DMS153 treated with DMSO at 0.1 percent for 48 hours (cell line): ENCODE measurements at regions not wholly inside any gene's neighbourhood (a gene's known extent, or its start where the extent isn't known, plus 50 kb on each side); places are given as distances from the start of the nearest gene placed in this dataset.
A peak's percentile ranks its signal among the peaks of the same experiment; 100 is the strongest.

ENCODE experiments used
- DNase-seq: peaks from one replicate; lab custom pipeline; 2025; ENCODE audit not compliant: unreplicated experiment; lab: John Stamatoyannopoulos, UW

DNA sequence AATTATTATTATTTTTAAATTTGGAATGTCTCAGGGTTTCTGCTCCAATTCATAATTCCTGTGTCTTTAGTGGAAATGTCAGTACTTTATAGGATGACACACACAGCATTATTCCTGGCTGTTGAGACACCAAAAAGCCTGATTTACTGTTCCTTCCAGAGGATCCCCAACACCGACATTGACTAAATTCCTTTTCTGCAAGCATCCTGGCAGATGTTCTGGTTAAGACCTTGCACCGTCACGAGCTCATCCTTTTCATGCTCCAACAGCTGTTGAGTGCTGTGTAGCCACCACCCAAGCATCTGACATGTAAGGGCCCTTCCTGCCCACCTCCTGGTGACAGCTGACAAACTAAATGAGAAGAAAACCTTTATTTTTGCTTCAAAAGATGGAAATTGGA, 284.3 kb upstream of the SULF2 start:
- no peak for DNase-seq

GRCh38 chr20:48066851-48067250, 281.6 kb upstream of the SULF2 start:
- DNase-seq = no peak

- no peak for DNase-seq
These were observed 281.0 kb upstream of the SULF2 start for GRCh38 chr20:48066246-48066645.

- no peak for DNase-seq
These were observed 280.6 kb upstream of the SULF2 start for GRCh38 chr20:48065833-48066232.

DNA sequence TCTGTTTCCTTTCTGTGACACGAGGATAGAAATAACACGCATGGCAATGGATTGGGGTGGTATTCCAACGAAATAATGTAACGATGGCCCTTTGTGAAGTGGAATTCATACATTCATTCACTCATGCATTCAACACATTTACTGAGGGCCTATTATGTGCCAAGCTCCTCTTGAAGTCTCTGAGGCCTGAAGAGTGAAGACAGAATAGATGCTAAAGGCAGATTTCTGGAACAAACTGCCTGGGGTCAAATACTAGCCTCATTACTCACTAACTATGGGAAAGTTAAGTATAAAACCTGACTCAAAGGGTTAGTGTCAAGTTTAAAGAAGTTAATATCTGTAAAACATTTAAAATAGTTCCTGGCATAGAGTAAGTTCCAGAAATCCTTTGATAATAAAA, 279.6 kb upstream of the SULF2 start:
- no peak for DNase-seq

GRCh38 chr20:48060841-48061720, 275.8 kb upstream of the SULF2 start:
- DNase-seq = no peak

- no peak for DNase-seq
These were observed 273.6 kb upstream of the SULF2 start for GRCh38 chr20:48058611-48059559.

DNA sequence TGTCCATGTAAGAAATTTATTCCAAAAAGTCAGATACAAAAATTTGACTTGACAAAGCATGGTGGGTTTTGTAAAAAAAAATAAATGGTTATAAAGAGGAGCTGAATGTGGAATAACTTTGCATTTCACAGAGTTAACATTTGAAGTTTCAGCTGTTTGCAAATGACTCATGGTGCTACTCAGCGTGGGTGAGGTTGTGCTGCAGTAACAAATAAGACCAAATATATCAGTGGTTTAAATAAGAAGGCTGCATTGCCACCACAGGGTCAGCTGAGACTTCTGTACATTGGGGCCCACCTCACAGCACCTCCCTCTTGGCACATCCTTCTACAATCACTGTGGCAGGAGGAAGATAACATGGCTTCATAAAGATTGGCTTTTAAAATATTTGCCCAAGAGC, 272.5 kb upstream of the SULF2 start:
- DNase-seq = no peak

DNA sequence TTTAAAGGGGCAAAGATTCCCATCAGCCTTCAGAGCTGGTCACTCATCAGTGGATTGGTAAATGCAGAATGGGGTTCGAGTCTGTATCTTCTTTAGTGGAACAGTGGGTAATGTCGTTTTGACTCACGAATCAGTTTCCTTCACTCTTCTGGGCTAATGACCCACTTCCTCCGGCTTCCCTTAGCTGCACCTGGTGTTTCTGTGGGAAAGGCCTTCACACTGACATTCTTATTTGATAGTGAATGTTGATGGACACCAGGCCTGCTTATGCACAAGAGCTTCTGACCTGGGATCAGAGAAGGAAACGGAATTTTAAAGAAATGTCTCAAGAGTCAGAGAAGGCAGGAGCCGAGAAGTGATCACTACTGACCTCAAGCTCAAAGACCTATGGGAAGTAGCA, 272.0 kb upstream of the SULF2 start:
- DNase-seq = no peak

GRCh38 chr20:48056218-48056617, 270.9 kb upstream of the SULF2 start:
- DNase-seq = no peak

DNA sequence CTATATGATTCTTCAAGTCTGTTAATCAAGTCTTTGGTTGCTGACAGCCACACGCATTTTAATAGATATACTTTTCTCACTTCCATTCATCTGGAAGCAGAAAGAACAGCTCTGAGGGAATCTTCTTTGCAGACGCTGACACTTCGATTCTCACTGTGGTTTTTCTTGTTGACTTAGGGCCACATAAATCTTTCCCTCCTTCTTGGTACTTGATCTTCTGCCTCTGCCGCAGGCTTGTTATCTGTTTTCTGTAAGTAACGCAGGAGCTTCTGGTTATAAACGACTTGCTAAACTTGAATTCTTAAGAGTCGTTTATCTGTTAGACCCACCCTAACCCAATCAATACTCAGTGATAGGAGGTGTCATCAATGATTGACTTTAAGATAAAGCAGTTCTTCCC, 268.8 kb upstream of the SULF2 start:
- DNase-seq = no peak

DNA sequence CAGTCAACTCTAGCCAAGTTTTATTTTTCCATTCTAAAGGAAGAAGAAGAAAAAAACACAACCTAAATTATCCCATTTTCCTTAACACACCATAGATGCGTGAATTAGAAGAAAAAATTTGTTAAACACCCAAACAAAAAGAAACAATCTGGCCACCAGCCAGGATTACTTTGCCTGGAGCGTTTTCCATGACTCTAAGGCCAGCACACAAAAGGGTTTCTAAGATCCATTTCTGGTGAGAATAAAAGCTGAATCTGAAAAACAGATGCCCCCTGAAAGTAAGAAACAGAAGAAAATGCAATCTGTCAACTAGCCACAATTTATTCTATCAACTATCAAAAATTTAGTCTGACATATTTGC, 267.2 kb upstream of the SULF2 start:
- DNase-seq = no peak

- peak; percentile 19 for DNase-seq
These were observed 266.7 kb upstream of the SULF2 start for GRCh38 chr20:48051794-48052474.

- DNase-seq = no peak
These were observed 264.4 kb upstream of the SULF2 start for GRCh38 chr20:48049641-48050040.

DNA sequence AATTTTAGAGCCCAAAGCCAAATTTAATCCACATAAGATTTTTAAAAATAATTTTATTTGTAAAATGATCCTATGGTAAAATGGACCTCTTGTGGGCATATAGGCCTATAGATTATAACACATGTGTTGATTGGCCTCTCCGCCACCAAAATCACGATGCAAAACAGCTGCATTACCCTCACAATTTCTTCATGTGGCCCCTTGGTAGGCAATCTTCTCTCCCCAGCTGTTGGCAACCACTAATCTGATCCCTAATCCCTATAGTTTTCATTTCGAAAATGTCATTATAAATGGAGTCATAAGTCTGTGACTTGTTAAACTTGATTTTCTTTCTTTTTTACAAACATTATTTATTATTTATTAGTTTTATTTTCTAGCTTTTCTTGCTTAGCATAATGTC, 263.9 kb upstream of the SULF2 start:
- DNase-seq = no peak

DNA sequence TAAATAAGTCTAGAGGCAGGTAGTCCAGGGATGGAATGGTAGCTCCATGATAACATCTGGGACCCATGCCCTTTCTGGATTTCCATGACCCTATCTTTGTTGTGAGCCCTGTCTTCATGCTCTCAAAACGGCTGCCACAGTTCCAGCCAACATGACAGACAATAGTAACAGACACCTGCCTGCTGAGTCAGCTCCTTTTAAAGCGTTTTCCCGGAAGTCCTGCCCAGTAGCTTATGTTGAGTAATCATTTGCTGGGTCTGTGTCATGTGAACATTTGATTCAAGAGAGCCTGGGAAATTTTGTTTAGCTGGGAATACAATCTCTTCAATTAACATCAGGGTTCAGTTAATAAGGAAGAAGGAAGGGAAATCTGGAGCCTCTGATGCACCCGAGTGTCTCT, 262.2 kb upstream of the SULF2 start:
- DNase-seq = no peak

GRCh38 chr20:48042628-48043027, 257.3 kb upstream of the SULF2 start:
- DNase-seq = no peak

GRCh38 chr20:48041078-48041780, 255.9 kb upstream of the SULF2 start:
- peak; percentile 62 for DNase-seq

DNA sequence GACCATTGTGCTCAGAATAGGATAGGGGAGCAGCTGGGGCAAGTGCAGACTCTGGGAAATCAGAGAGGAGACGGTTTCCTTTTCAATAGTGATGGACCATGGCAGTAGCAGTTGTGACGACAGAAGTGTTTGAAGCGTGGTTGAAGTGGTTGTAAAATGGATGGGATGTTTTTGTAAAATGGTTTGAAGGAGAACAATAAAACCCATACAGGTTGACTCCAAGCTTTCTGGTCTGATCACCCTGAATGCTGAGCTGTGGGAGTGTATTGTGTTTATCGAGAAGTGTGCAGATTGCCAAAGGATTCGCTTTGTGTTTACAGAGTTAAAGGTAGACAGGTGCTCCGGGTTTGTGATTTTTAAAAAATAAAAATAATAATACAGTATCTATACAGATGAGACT, 255.2 kb upstream of the SULF2 start:
- peak; percentile 96 for DNase-seq

GRCh38 chr20:48040051-48040450, 254.8 kb upstream of the SULF2 start:
- no peak for DNase-seq

GRCh38 chr20:48039514-48039913, 254.2 kb upstream of the SULF2 start:
- DNase-seq = no peak
